Small intestine (tissue), 7 donors: ENCODE measurements at regions not wholly inside any gene's neighbourhood (a gene's known extent, or its start where the extent isn't known, plus 50 kb on each side); places are given as distances from the start of the nearest gene placed in this dataset.
A peak's percentile ranks its signal among the peaks of the same experiment; 100 is the strongest.

ENCODE experiments used
- DNase-seq, 2 donors: peaks; one replicate each; pipeline versions ENCODE4 v3.0.0 to v3.0.0-alpha.2; 2013
- FAIRE-seq: peaks from 2 replicates; lab custom pipeline; 2012; peaks lifted over from hg19 to GRCh38; lab: Jason Lieb, UNC
- H3K27ac ChIP-seq, 3 donors: one replicate each; pipeline ENCODE4 v1.5.1; 2013; ENCODE audit warnings: low read length in 2 of 3, mild to moderate bottlenecking in 2 of 3, control low read depth in 1 of 3, inconsistent platforms in 1 of 3, low read depth in 1 of 3, moderate library complexity in 1 of 3
- H3K27me3 ChIP-seq, 3 donors: one replicate each; pipeline ENCODE4 v1.6.1; 2013; ENCODE audit warnings: low read length in 3 of 3, inconsistent platforms in 1 of 3; ENCODE audit not compliant: control insufficient read depth in 3 of 3, insufficient read depth in 3 of 3
- H3K36me3 ChIP-seq, 3 donors: one replicate each; pipeline ENCODE4 v1.6.1; 2013; ENCODE audit warnings: low read length in 3 of 3, inconsistent platforms in 1 of 3, low read depth in 1 of 3, mild to moderate bottlenecking in 1 of 3, moderate library complexity in 1 of 3; ENCODE audit not compliant: control insufficient read depth in 3 of 3, insufficient read depth in 2 of 3
- H3K4me1 ChIP-seq, 3 donors: one replicate each; pipeline ENCODE4 v1.6.1; 2013; ENCODE audit warnings: low read length in 2 of 3, inconsistent platforms in 1 of 3, low read depth in 1 of 3, mild to moderate bottlenecking in 1 of 3, moderate library complexity in 1 of 3; ENCODE audit not compliant: control insufficient read depth in 3 of 3, insufficient read depth in 2 of 3
- H3K4me3 ChIP-seq, 3 donors: one replicate each; pipeline ENCODE4 v1.5.1; 2013; ENCODE audit warnings: low read length in 3 of 3, control low read depth in 1 of 3, inconsistent platforms in 1 of 3, low read depth in 1 of 3, mild to moderate bottlenecking in 1 of 3, moderate library complexity in 1 of 3
- H3K9me3 ChIP-seq, 2 donors: one replicate each; pipeline ENCODE4 v1.6.1; 2013; ENCODE audit warnings: low read depth in 1 of 2, low read length in 1 of 2; ENCODE audit not compliant: control insufficient read depth in 2 of 2, insufficient read depth in 1 of 2
- WGBS, 3 donors: extraction: QIAGEN DNeasy Blood & Tissue Kit; methylation state at CpG; one replicate each; pipeline ENCODE4 v1.1.7; 2013; 5-methylcytosine and 5-hydroxymethylcytosine counted together
- donor health status: healthy with polysubstance abuse.
- donor health status: control.
- donor health status: control.
- donor health status: Bipolar disorder and iron deficiency.
- donor health status: healthy.

- Histone ChIP-seq H3K27me3 (no peaks in the 10 kb centered on the region), H3K4me3 (no peak overlapping the region), H3K4me1 (peaks cover 0 to 12% (median 0%) of the 10 kb centered on the region in 3 donors), H3K36me3 (no peaks in the 10 kb centered on the region), H3K9me3 (peaks cover 0 to 4% of the 10 kb centered on the region in 2 donors), H3K27ac (no peak overlapping the region)
- no peak for DNase-seq
- FAIRE-seq, result no peak
- WGBS, 3 donors, result 27 to 65% (median 47%) methylated on average over 4 of the region's 4 CpGs
These were observed 108.3 kb upstream of the PLEKHA5 start for GRCh38 chr12:19021240-19021639.

- FAIRE-seq (no peak), DNase-seq (peak; percentile 44 to 48)
- WGBS, 3 donors, result 11 to 25% (median 16%) methylated on average over 1 of the region's 1 CpG
These were observed 107.9 kb upstream of the PLEKHA5 start for GRCh38 chr12:19021646-19022045.

DNA sequence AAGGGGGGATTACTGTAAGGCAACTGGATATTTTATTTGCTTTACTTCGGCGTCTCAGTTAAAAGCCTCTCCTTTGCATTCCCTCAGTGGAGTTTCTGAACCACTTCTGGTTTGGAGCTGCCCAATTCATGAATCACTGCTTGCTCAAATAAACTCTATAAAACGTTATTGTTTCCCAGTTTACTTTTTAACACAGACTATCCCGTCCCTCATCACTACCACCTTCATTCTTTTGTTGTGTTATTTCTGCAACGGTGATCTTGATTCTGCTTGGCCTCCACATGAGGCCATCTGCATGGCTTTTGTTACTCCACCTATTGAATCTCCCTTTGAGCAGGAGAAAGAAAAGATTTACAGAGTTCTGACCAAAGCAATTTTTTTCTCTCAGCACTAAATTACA, 104.0 kb upstream of the PLEKHA5 start:
- Histone ChIP-seq H3K4me1 (peaks cover 0 to 8% (median 0%) of the 10 kb centered on the region in 3 donors), H3K27ac (no peak overlapping the region), H3K36me3 (no peaks in the 10 kb centered on the region), H3K9me3 (peaks cover 0 to 4% of the 10 kb centered on the region in 2 donors), H3K4me3 (no peak overlapping the region), H3K27me3 (no peaks in the 10 kb centered on the region)
- DNase-seq (no peak), FAIRE-seq (no peak)
- 80 to 85% (median 84%) methylated on average over 5 of the region's 5 CpGs for WGBS, 3 donors

More at GRCh38 chr12:19021646-19022045, 107.9 kb upstream of the PLEKHA5 start:
- Histone ChIP-seq H3K36me3 (no peaks in the 10 kb centered on the region), H3K27ac (no peak overlapping the region), H3K4me1 (peaks cover 0 to 12% (median 0%) of the 10 kb centered on the region in 3 donors), H3K4me3 (no peak overlapping the region), H3K27me3 (no peaks in the 10 kb centered on the region), H3K9me3 (peaks cover 0 to 4% of the 10 kb centered on the region in 2 donors)

- 75 to 84% (median 78%) methylated on average over 4 of the region's 4 CpGs for WGBS, 3 donors
- H3K27me3 ChIP-seq, result no peaks in the 10 kb centered on the region
- H3K27ac ChIP-seq, result no peak overlapping the region
- H3K4me3 ChIP-seq, result no peak overlapping the region
- no peak for FAIRE-seq
- H3K36me3 ChIP-seq, result no peaks in the 10 kb centered on the region
- peaks cover 0 to 8% (median 0%) of the 10 kb centered on the region in 3 donors for H3K4me1 ChIP-seq
- peaks cover 0 to 4% of the 10 kb centered on the region in 2 donors for H3K9me3 ChIP-seq
- DNase-seq, result no peak
These were observed 103.5 kb upstream of the PLEKHA5 start for GRCh38 chr12:19026034-19026433.

DNA sequence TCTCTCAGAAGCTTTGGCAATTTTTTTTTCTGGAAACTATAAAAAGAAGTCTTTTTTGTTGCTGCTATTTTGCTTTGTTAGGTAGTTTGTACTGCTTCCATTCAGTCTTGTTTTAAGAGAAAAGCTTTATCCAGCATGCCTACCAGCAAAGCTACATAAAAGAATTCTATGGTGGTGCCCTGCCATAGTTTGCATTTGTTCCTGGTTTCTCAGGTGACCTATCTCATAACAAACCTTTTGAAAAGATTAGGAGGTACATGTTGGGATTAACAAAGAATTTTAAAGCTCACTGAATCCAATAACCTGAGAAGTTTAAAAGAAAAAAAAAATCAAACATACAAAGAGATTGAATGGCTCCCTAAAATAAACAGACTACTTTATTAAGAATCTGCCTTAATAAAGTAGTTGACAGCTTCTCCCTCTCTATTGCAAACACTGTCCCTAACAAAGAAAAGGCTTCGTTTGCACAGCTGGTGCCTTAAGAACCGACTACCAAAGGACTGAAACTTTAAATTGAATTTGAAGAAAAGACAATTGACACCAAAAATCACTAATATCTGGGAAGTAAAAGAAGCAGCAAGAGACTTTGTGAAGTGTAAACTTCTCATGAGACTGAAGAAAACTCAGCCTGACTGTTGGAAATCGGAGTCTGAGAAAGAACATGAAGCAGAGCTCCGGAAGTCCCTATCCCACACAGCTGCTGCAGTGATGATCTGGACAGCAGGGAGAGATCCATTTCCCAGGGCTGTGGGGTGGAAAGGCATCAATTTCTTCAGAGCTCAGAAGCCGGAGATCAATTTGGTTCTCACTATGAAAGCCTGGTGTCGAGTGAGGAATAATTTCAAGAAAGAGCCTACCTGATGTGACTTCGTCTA, 102.7 kb upstream of the PLEKHA5 start:
- no peaks in the 10 kb centered on the region for H3K27me3 ChIP-seq
- no peak overlapping the region for H3K4me3 ChIP-seq
- H3K27ac ChIP-seq, result no peak overlapping the region
- peaks cover 0 to 3% (median 0%) of the 10 kb centered on the region in 3 donors for H3K4me1 ChIP-seq
- 62 to 74% (median 71%) methylated on average over 7 of the region's 7 CpGs for WGBS, 3 donors
- H3K9me3 ChIP-seq, result peaks cover 0 to 5% of the 10 kb centered on the region in 2 donors
- no peak for FAIRE-seq
- no peak for DNase-seq
- no peaks in the 10 kb centered on the region for H3K36me3 ChIP-seq

- H3K36me3 ChIP-seq, result no peaks in the 10 kb centered on the region
- FAIRE-seq, result no peak
These were observed 99.4 kb upstream of the PLEKHA5 start for GRCh38 chr12:19030180-19030579.

GRCh38 chr12:19030603-19031002, 98.9 kb upstream of the PLEKHA5 start:
- no peaks in the 10 kb centered on the region for H3K4me1 ChIP-seq
- H3K27me3 ChIP-seq, result no peaks in the 10 kb centered on the region
- H3K27ac ChIP-seq, result no peak overlapping the region
- no peak overlapping the region for H3K4me3 ChIP-seq
- DNase-seq (no peak), FAIRE-seq (no peak)
- H3K36me3 ChIP-seq, result no peaks in the 10 kb centered on the region
- peaks cover 0 to 18% of the 10 kb centered on the region in 2 donors for H3K9me3 ChIP-seq

More at GRCh38 chr12:19030180-19030579, 99.4 kb upstream of the PLEKHA5 start:
- no peak overlapping the region for H3K27ac ChIP-seq
- H3K9me3 ChIP-seq, result peaks cover 0 to 20% of the 10 kb centered on the region in 2 donors
- no peaks in the 10 kb centered on the region for H3K4me1 ChIP-seq
- no peak for DNase-seq
- WGBS, 3 donors, result 80 to 88% (median 83%) methylated on average over 4 of the region's 4 CpGs
- H3K4me3 ChIP-seq, result no peak overlapping the region
- no peaks in the 10 kb centered on the region for H3K27me3 ChIP-seq

DNA sequence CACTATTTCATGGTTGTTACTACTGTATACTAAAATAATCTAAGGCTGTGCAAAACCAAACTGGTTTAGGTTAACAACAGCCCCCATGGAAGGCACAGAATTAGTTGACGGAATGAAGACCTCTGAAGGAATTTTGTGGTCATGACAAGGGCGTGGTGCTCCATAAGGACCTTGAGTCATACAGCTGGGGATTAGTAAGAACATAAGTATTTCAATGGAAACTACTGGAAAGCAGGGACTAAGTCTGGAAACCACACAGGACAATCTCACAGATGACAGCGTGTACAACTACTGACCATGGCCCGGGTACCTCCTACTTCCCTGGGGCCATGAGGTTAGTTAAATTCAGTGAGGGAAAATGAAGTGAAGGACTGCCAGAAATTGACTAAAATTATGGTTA, 98.5 kb upstream of the PLEKHA5 start:
- Histone ChIP-seq H3K27ac (no peak overlapping the region), H3K27me3 (no peaks in the 10 kb centered on the region), H3K36me3 (no peaks in the 10 kb centered on the region), H3K4me3 (no peak overlapping the region), H3K4me1 (no peaks in the 10 kb centered on the region), H3K9me3 (peaks cover 0 to 17% of the 10 kb centered on the region in 2 donors)
- WGBS, 3 donors, result 83 to 85% (median 85%) methylated on average over 4 of the region's 4 CpGs
- no peak for FAIRE-seq
- no peak for DNase-seq
